NCI-H187 (cell line): ENCODE measurements at regions not wholly inside any gene's neighbourhood (a gene's known extent, or its start where the extent isn't known, plus 50 kb on each side); places are given as distances from the start of the nearest gene placed in this dataset.
"Not testable (repeated sequence)": the region's sequence is repeated elsewhere in the genome, so short reads cannot be mapped to it uniquely, and the experiment has no call there.

ENCODE experiments used
- DNase-seq, 2 experiments: peaks; one replicate each; lab custom pipeline; 2025; lab: John Stamatoyannopoulos, UW

- no peak for DNase-seq
Observed at GRCh38 chr14:25868521-25869314, 729.1 kb downstream of the NOVA1 start.

- DNase-seq, result no peak
Observed at GRCh38 chr14:25861406-25861805, 736.4 kb downstream of the NOVA1 start.

- DNase-seq, result no peak
Observed at GRCh38 chr14:25848601-25849000, 749.2 kb downstream of the NOVA1 start.

- no peak for DNase-seq
Observed at GRCh38 chr14:25846246-25846645, 751.6 kb downstream of the NOVA1 start.

GRCh38 chr14:25843481-25844470 lies 754.1 kb downstream of the NOVA1 start:
- no peak for DNase-seq

GRCh38 chr14:25841226-25841625 lies 756.6 kb downstream of the NOVA1 start:
- DNase-seq, result no peak

GRCh38 chr14:25837551-25837965 lies 760.3 kb downstream of the NOVA1 start:
- DNase-seq, result no peak

- peak; percentile 37 to 49 for DNase-seq
Observed at GRCh38 chr14:25836636-25837035, 761.2 kb downstream of the NOVA1 start.

GRCh38 chr14:25833341-25834126 lies 764.3 kb downstream of the NOVA1 start:
- peak in 1 of 2 experiments; percentile 54 for DNase-seq

GRCh38 chr14:25832585-25832984 lies 765.2 kb downstream of the NOVA1 start:
- no peak for DNase-seq

- no peak for DNase-seq
Observed at GRCh38 chr14:25828562-25828961, 769.3 kb downstream of the NOVA1 start.

GRCh38 chr14:25826105-25826504 lies 771.7 kb downstream of the NOVA1 start:
- DNase-seq, result no peak

GRCh38 chr14:25820368-25820767 lies 770.4 kb upstream of the STXBP6 start:
- DNase-seq, result no peak

- not testable (repeated sequence) for DNase-seq
Observed at GRCh38 chr14:25814622-25815021, 764.7 kb upstream of the STXBP6 start.

GRCh38 chr14:25803386-25804018 lies 753.6 kb upstream of the STXBP6 start:
- no peak for DNase-seq

GRCh38 chr14:25800841-25801240 lies 750.9 kb upstream of the STXBP6 start:
- DNase-seq, result no peak

- DNase-seq, result no peak
Observed at GRCh38 chr14:25788252-25788651, 738.3 kb upstream of the STXBP6 start.

GRCh38 chr14:25765909-25766308 lies 716.0 kb upstream of the STXBP6 start:
- no peak for DNase-seq

- no peak for DNase-seq
Observed at GRCh38 chr14:25759920-25760655, 710.1 kb upstream of the STXBP6 start.

- no peak for DNase-seq
Observed at GRCh38 chr14:25759256-25759655, 709.3 kb upstream of the STXBP6 start.

GRCh38 chr14:25757364-25757763 lies 707.4 kb upstream of the STXBP6 start:
- no peak for DNase-seq
